ENCODE measurements at regions not wholly inside any gene's neighbourhood (a gene's known extent, or its start where the extent isn't known, plus 50 kb on each side); places are given as distances from the start of the nearest gene placed in this dataset.
"Not testable (repeated sequence)": the region's sequence is repeated elsewhere in the genome, so short reads cannot be mapped to it uniquely, and the experiment has no call there.

DNA sequence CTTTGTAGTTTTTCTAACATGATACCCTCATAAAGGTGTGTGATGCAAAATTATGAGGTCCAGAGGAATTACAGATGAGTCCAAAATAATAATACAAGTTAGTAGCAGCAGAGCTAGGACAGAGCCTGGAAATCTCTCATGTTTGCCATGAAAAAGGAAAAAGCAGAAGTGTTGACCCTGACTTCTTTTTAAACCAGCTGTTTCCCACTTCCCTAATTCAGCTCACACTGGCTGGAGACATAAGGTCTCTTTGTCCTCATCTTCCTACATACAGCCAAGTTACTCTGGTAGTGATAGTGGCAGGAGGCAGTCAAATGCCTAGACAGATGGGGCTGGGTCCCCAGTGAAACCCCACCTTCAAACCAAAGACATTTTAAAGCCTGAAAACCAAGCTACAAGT, 269.2 kb downstream of the C7orf25 start:
- Mint-ChIP-seq H3K36me3 (no peaks in the 10 kb centered on the region), H3K27ac (no peak overlapping the region), H3K4me1 (no peaks in the 10 kb centered on the region)

DNA sequence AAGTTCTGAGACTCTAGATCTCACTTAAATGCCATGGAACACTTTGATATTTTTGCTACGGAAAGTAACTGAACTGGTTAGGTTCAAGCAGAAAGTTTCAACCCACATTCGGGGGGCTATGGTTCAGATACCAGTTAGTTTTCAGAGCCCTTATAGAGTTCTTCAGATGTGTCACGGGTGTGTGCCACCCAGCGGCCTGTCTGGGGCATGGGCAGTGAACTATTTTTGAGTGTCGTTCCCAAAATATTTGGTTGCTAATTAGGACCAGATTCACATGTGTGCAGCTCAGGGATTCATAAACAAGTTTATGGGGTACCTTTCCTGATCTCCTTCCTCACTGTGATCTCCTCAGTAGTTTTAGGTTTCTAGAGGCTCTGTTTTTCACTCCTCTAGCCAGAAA, 271.9 kb downstream of the C7orf25 start:
- H3K27ac Mint-ChIP-seq: no peak overlapping the region
- H3K4me3 Mint-ChIP-seq: no peak overlapping the region
- no peak for DNase-seq (ENCODE audit: low spot score in 2 of 2)
- no peaks in the 10 kb centered on the region for H3K36me3 Mint-ChIP-seq
- no peak for ATAC-seq
- H3K9me3 Mint-ChIP-seq: peaks cover 2% of the 10 kb centered on the region
- H3K4me1 Mint-ChIP-seq: no peaks in the 10 kb centered on the region

More for the DNA sequence above, 269.2 kb downstream of the C7orf25 start:
- Mint-ChIP-seq H3K4me3 (no peak overlapping the region), H3K9me3 (peaks cover 2% of the 10 kb centered on the region)
- no peak for ATAC-seq
- no peak for DNase-seq (ENCODE audit: low spot score in 2 of 2)

DNA sequence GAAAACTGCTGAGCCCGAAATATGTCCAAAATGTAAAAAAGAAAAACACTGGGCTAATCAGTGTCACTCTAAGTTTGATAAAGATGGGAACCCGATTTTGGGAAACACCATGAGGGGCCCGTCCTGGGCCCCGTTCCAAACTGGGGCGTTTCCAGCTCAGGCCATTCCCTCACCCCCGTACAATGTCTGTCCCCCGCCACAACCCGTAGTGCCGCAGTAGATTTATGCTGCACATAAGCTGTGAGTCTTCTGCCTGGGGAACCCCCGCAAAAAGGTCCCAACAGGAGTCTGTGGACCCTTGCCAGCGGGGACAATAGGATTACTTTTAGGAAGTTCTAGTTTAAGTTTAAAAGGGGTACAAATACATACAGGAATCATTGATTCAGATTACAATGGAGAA, 275.5 kb downstream of the C7orf25 start:
- not testable (repeated sequence) for H3K36me3 Mint-ChIP-seq; H3K27ac Mint-ChIP-seq; H3K9me3 Mint-ChIP-seq; H3K4me1 Mint-ChIP-seq; ATAC-seq; DNase-seq (ENCODE audit: low spot score in 2 of 2); H3K4me3 Mint-ChIP-seq

DNA sequence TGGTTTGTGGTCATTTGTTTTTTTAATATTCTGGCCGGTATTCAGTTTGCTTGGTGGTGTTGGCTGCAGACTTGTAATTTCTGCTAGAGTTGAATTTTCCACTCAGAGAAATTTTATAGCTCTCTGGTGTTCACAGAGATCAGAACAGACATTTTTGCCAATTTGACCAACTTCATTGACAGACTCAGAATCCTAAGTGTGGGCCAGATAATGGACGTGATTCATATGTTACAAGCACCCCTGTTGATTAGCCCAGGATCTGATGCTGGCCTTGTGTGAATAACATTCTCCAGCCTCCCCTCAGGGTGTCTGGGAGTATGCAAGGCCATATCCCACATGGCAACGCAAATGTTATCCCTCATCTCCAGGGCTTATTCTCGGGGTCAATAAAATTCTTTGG, 283.8 kb downstream of the C7orf25 start:
- no peaks in the 10 kb centered on the region for H3K9me3 Mint-ChIP-seq
- H3K4me3 Mint-ChIP-seq: no peak overlapping the region
- no peak overlapping the region for H3K27ac Mint-ChIP-seq
- ATAC-seq: no peak
- no peaks in the 10 kb centered on the region for H3K36me3 Mint-ChIP-seq
- no peaks in the 10 kb centered on the region for H3K4me1 Mint-ChIP-seq
- DNase-seq (ENCODE audit: low spot score in 2 of 2): no peak

DNA sequence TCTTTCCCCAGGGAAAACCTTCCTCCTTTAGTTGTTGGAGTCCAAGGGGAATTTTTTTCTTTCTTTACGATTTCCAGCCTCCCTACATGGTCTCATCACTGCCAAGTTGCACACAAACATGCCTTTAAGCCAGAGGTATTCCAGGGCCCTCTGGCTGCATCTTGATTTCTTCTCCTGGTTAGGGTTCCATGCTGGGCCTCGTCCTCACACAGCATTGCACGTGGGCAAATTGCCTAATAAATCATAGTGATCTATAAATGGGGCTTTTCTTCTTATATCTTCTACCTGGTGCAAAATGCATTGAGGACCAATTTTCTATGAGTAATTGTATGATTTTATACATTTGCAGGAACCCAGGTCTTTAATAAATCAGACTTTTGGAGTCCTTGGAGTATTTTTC, 284.2 kb downstream of the C7orf25 start:
- H3K36me3 Mint-ChIP-seq: no peaks in the 10 kb centered on the region
- no peak for DNase-seq (ENCODE audit: low spot score in 2 of 2)
- H3K27ac Mint-ChIP-seq: no peak overlapping the region
- H3K4me3 Mint-ChIP-seq: no peak overlapping the region
- H3K9me3 Mint-ChIP-seq: no peaks in the 10 kb centered on the region
- no peak for ATAC-seq
- H3K4me1 Mint-ChIP-seq: no peaks in the 10 kb centered on the region

DNA sequence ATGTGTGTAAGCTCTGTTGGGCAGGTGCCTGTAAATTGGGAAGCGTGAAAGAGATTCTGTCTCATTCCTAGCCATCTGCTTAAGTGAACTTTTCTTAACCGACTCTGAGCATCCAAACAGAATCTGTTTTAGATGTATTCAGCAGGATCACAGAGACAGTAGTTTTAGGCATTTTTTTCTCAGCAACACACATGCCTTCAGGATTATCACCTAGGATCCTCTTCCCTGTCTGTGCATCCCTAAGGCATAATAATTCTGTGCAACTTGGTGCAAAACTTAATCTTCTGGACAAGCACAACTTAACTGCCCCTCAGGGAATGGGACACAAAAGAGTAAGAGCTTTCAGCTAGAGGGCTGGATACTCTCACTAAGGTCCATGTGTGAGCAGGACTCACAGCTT, 284.8 kb downstream of the C7orf25 start:
- Mint-ChIP-seq H3K9me3 (no peaks in the 10 kb centered on the region), H3K36me3 (no peaks in the 10 kb centered on the region), H3K27ac (no peak overlapping the region), H3K4me3 (no peak overlapping the region), H3K4me1 (no peaks in the 10 kb centered on the region)
- ATAC-seq (no peak), DNase-seq (ENCODE audit: low spot score in 2 of 2) (no peak)

DNA sequence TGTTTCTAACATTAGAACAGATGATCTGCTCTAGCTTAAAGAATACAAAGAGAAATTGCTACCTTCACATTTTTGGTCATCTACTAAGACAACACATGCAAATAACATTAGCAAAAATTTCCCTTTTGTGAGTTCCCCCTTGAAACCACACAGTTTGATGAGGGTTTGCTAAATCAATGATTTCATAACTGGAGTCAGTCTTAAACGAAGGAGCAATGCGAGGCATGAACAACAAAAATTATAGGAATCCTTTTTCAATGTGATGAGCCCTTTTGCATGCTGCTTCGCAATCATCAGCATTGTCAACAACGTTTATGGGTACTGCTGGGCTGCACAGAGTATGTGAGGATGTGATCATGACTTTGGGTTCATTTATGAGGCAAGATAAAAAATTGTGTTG, 286.4 kb downstream of the C7orf25 start:
- Mint-ChIP-seq H3K27ac (no peak overlapping the region), H3K4me1 (no peaks in the 10 kb centered on the region), H3K36me3 (no peaks in the 10 kb centered on the region), H3K4me3 (no peak overlapping the region), H3K9me3 (no peaks in the 10 kb centered on the region)
- no peak for DNase-seq (ENCODE audit: low spot score in 2 of 2)
- ATAC-seq: no peak

DNA sequence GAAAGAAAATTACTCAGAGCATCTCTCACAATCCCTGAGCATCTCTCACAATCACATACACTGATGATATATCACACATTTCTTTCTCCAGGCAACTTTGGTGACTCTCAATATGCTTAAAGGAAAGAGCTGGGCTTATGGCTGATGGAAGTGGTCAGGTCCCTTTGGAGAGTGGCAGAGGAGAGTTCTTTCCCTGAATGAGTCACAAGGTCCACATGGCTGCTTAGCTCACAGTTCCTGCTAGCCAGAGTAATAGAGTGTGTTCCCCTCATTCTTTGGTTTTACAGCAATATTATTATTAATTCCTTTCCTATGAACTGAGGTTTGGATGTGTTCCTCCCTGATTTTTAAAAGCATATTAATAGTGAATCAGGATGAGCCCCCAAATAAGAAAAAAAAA, 287.4 kb downstream of the C7orf25 start:
- DNase-seq (ENCODE audit: low spot score in 2 of 2): no peak
- no peak for ATAC-seq
- Mint-ChIP-seq H3K4me3 (no peak overlapping the region), H3K4me1 (no peaks in the 10 kb centered on the region), H3K9me3 (no peaks in the 10 kb centered on the region), H3K27ac (no peak overlapping the region), H3K36me3 (no peaks in the 10 kb centered on the region)

DNA sequence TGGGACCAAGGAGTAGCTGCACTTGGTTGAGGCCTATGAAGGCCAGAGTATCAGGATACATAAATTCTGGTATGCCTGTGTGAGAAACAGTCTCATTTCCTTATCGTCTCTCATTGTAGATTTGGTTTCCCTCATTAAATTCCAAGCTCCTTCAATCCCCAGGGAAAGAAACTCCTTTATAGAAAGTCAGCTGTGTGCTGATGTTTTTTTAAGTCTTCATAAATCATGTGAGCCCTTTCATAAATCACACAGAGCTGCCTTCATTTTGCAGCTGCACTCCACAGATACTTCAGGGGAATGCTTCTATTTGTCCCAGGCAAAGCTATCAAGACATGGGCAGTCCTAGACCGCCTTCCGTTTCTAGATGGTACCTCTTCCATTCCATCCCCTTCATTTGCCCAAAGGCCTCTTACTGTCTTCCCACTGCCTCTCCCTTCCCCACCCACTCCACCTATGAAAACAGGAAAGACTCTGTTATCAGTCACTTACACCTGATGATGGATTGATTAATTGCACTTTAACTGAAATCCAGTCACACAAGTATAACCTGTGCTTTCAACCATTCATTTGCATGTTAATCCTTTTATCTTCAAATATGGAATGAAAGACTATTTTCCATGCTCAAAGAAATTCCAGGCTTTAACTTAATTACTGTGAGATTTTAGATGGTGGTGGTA, 290.2 kb downstream of the C7orf25 start:
- H3K27ac Mint-ChIP-seq: no peak overlapping the region
- H3K9me3 Mint-ChIP-seq: peaks cover under 1% of the 10 kb centered on the region
- H3K4me3 Mint-ChIP-seq: no peak overlapping the region
- no peaks in the 10 kb centered on the region for H3K4me1 Mint-ChIP-seq
- DNase-seq (ENCODE audit: low spot score in 2 of 2): no peak
- H3K36me3 Mint-ChIP-seq: no peaks in the 10 kb centered on the region
- ATAC-seq: no peak

DNA sequence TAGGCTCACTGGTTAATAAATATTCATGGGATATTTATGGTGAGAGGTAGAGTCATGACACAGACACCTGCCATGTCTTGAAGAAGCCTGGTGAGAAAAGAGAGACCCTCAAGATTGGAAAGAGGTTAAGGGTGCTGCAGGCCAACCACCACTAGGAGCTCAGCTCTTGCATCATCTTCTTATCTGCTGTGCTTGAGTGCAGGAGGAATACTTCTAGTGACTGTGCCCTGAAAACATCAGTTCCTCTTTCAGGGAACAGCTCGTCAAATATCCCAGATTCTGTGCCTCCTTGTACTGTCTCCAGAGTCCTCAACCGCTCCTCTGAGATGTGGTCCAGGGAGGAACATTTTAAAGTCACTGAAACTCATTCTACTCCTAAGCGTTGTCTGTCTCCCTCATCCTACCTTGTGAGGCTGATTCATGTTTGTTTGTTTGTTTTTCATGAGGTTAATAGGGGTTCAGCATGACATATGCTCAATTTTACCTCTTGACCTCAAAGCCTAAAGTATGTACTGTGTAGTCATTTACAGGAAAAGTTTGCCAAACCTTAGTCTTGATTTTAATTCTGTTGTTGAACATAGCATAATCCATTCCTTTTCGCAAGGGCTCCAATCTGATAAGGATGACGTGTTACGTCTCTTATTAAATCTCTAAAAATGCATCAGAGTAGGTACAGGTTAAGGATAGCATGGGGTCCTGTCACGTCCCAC, 293.1 kb downstream of the C7orf25 start:
- ATAC-seq: no peak
- H3K27ac Mint-ChIP-seq: no peak overlapping the region
- no peak for DNase-seq (ENCODE audit: low spot score in 2 of 2)
- H3K36me3 Mint-ChIP-seq: no peaks in the 10 kb centered on the region
- no peak overlapping the region for H3K4me3 Mint-ChIP-seq
- no peaks in the 10 kb centered on the region for H3K4me1 Mint-ChIP-seq
- peaks cover 6% of the 10 kb centered on the region for H3K9me3 Mint-ChIP-seq

DNA sequence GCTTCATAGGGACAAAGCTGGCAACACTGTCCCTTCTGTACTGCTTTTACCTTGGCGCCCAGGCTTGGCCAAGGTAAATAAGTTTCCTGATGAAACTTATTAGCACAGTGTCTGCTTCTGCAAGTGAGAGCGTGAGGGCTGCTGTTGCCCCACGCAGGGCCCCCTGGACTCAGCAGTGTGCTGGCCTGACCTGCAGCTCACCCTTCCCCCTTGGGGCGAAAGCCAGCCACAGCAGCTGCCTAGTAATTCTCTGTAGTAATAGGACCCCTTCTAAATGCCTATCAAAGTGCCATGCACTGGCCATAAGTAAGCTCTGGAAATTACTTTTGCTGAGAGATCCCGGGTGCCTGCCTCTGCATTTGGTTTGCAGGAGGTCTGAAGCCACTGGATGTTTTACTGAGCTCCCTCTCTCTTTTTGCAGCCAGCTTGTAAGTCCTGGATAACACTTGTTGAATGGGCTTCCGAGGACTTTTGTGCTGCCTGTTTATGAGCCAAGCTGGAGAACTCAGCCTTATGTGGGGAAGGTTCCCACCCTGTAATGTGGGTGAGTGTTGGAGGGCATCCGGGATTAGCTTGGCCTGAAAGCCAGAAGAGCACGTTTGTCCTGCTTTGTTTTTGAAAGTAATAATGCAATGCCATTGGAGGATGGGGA, 293.9 kb downstream of the C7orf25 start:
- DNase-seq (ENCODE audit: low spot score in 2 of 2) (no peak), ATAC-seq (no peak)
- Mint-ChIP-seq H3K4me3 (no peak overlapping the region), H3K9me3 (peaks cover 6% of the 10 kb centered on the region), H3K36me3 (no peaks in the 10 kb centered on the region), H3K27ac (no peak overlapping the region), H3K4me1 (no peaks in the 10 kb centered on the region)

DNA sequence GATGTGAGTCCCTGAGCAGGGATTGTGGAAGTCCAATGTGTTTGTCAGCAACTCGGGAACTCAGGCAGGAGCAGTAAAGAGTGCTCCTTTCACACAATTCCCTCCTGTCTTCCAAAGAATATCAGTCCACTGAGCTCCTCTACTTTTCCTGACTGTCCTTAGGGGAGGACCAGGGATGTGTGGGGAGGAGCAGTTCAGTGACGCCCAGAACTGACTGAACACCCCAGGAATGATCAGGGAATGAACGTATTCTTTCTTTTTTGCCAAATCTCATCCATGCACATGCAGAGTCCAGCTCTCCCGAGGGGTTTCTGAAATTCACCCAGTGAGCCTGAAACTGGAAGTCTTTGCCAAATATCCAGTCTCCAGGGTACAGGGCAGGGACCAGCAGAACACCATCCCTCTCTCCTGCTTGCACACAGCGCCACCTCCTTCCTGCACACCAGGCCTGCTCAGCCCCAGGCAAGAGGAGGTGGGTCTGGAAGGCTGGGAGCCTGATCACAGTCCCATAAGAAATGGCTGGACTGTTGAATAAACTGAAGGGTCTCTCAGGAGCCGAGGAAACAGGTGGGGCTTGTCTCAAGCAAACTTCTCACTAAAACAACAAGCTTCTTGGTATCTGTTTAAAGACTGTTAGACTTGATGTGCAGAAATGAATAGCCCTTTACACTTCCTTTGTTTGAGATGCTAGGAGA, 294.7 kb downstream of the C7orf25 start:
- ATAC-seq (no peak), DNase-seq (ENCODE audit: low spot score in 2 of 2) (no peak)
- peaks cover 6% of the 10 kb centered on the region for H3K9me3 Mint-ChIP-seq
- H3K4me3 Mint-ChIP-seq: no peak overlapping the region
- H3K36me3 Mint-ChIP-seq: no peaks in the 10 kb centered on the region
- H3K27ac Mint-ChIP-seq: no peak overlapping the region
- H3K4me1 Mint-ChIP-seq: no peaks in the 10 kb centered on the region

DNA sequence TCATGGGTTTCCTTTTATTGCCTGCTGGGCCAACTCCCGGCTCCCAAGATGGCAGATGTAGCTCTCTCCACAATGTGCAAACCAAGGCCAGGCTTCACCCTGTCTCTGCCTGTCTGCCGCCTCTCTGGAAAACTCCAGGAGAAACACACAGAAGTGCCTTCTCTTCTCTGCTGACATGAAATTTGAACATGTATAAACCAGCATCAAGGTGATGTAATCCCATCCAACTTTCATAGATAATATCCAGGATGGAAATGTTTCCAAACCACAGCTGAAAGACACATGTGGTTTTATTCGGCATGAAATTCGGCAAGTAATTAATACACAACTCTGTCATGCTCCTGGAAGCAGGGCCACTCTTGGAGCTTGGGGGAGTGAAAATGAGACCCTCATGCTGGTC, 297.2 kb downstream of the C7orf25 start:
- Mint-ChIP-seq H3K9me3 (peaks cover 6% of the 10 kb centered on the region), H3K4me1 (no peaks in the 10 kb centered on the region), H3K27ac (no peak overlapping the region), H3K4me3 (no peak overlapping the region), H3K36me3 (no peaks in the 10 kb centered on the region)
- DNase-seq (ENCODE audit: low spot score in 2 of 2): no peak
- no peak for ATAC-seq

DNA sequence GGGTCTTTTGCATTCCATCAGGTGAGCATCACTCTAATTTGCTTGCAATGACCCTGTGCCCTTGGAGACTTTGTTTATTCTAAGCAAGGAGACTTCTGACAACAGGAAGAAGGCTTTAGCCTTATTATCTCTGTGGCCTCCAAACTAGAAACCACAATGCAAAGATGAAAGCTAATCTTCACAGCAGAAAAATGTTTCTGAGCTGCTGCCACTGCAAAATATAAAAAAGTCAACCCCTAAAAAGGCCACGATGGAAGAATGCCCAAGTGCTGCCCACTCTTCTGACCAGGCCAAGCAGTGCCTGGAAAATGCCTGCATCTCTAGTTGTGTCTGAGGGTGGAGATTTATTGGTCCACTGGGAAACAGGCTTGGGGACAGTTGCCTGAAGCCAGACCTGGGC, 299.9 kb downstream of the C7orf25 start:
- H3K4me3 Mint-ChIP-seq: no peak overlapping the region
- H3K4me1 Mint-ChIP-seq: no peaks in the 10 kb centered on the region
- peaks cover 8% of the 10 kb centered on the region for H3K9me3 Mint-ChIP-seq
- no peaks in the 10 kb centered on the region for H3K36me3 Mint-ChIP-seq
- ATAC-seq (no peak), DNase-seq (ENCODE audit: low spot score in 2 of 2) (no peak)
- no peak overlapping the region for H3K27ac Mint-ChIP-seq

DNA sequence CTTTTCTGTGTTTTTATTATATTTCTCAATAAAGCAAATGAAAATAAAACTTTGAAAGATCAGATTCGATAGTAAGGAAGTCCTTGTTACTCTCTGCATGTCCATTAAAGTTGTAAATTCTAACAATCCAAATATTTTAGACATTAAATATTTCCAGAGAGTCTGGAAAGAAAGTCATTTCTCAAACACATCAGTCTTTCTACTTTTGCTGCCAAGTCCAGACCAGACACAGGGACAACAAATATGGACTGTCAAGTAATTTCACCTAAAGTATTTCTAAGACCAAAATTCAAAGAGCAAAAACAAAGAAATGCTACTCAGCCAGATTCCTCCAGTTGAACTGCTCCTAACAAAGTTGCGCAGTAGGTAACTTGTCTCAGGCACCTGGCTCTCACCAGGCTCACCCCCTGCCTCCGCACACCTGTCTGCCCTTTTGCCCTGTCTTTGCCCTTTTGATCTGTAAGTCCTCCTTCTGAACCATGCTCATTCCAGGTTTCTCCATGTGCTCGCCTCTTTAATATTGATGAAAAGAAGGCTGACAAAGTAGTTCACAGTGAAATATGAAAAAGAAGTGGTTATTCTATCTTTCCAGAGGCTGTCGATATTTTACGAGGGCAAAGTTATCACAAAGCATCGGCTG, 300.5 kb downstream of the C7orf25 start:
- H3K27ac Mint-ChIP-seq: no peak overlapping the region
- no peak for DNase-seq (ENCODE audit: low spot score in 2 of 2)
- H3K4me3 Mint-ChIP-seq: no peak overlapping the region
- H3K4me1 Mint-ChIP-seq: no peaks in the 10 kb centered on the region
- no peak for ATAC-seq
- no peaks in the 10 kb centered on the region for H3K36me3 Mint-ChIP-seq
- peaks cover 4% of the 10 kb centered on the region for H3K9me3 Mint-ChIP-seq

All from stimulated activated effector memory CD8-positive, alpha-beta T cell treated with anti-CD3 and anti-CD28 coated beads, Interleukin-12 subunit alpha, Interleukin-12 subunit beta, amount 100 ng/mL, for 72 hours (primary cell).